Activated CD4-positive, alpha-beta T cell treated with anti-CD3 and anti-CD28 coated beads, Interleukin-2, amount 10 ng/mL, durations not matched to agents 24 days and 14 days (primary cell): ENCODE measurements at regions not wholly inside any gene's neighbourhood (a gene's known extent, or its start where the extent isn't known, plus 50 kb on each side); places are given as distances from the start of the nearest gene placed in this dataset.
"Not testable (repeated sequence)": the region's sequence is repeated elsewhere in the genome, so short reads cannot be mapped to it uniquely, and the experiment has no call there.

Experiments
- DNase-seq: peaks from one replicate; pipeline ENCODE4 v3.0.0; 2022
- H3K27ac Mint-ChIP-seq: one replicate; pipeline ENCODE4 v1.8.0; 2022; ENCODE audit warnings: mild to moderate bottlenecking, mixed read lengths
- H3K27me3 Mint-ChIP-seq: one replicate; pipeline ENCODE4 v1.8.0; 2022; ENCODE audit warnings: mixed read lengths
- H3K36me3 Mint-ChIP-seq: one replicate; pipeline ENCODE4 v1.8.0; 2022; ENCODE audit warnings: low read depth, mild to moderate bottlenecking, mixed read lengths
- H3K4me1 Mint-ChIP-seq: one replicate; pipeline ENCODE4 v1.8.0; 2021; ENCODE audit warnings: mixed read lengths
- H3K4me3 Mint-ChIP-seq: one replicate; pipeline ENCODE4 v1.8.0; 2022; ENCODE audit warnings: mild to moderate bottlenecking, moderate library complexity, mixed read lengths
- H3K9me3 Mint-ChIP-seq: one replicate; pipeline ENCODE4 v1.8.0; 2021; ENCODE audit warnings: mixed read lengths
- intact Hi-C: fragments of 100-400 bp; cut with micrococcal nuclease; formaldehyde crosslinking; loops from one replicate; pipeline ENCODE4 v1.15.1; 2023

DNA sequence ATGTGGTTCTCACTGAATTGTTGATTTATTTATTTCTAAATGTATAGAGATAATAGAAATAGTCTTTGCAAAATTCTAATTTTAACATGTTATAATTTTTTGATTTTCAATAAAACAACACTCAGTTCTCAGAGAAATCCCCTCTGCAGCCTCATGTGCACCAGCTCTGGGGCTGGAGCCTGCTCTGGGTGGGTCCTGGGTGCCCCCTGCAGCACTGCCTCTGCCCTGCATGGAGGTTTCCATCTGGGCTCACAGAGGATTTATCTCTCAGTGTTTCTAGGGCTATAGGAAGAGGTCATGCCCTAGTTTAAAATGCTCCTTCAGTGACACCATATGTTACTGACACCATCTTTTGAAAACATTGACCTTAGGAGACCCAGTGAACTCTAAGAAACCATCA, 576.0 kb downstream of the GOLGA6L6 start:
- H3K27ac Mint-ChIP-seq, H3K27me3 Mint-ChIP-seq, H3K4me1 Mint-ChIP-seq, DNase-seq, H3K36me3 Mint-ChIP-seq, intact Hi-C loops, H3K4me3 Mint-ChIP-seq: not testable (repeated sequence)
- H3K9me3 Mint-ChIP-seq: peaks cover 13% of the 10 kb centered on the region

DNA sequence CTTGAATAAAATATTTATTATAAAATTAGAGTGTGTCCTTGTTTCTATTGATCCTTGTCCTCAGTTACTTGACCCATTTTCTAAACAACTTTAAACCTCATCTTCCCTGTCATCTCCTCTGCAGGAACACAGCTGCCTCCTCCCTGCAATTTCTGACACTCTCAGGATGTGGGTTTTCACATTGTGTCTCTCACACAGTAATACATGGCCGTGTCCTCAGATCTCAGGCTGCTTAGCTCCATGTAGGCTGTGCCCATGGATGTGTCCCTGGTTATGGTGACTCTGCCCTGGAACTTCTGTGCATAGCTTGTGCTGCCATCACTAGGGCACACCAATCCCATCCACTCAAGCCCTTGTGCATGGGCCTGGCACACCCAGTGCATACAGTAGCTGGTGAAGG, 577.1 kb downstream of the GOLGA6L6 start:
- H3K36me3 Mint-ChIP-seq, intact Hi-C loops, H3K27me3 Mint-ChIP-seq, H3K4me3 Mint-ChIP-seq, H3K4me1 Mint-ChIP-seq, DNase-seq, H3K27ac Mint-ChIP-seq: not testable (repeated sequence)
- peaks cover 20% of the 10 kb centered on the region for H3K9me3 Mint-ChIP-seq

DNA sequence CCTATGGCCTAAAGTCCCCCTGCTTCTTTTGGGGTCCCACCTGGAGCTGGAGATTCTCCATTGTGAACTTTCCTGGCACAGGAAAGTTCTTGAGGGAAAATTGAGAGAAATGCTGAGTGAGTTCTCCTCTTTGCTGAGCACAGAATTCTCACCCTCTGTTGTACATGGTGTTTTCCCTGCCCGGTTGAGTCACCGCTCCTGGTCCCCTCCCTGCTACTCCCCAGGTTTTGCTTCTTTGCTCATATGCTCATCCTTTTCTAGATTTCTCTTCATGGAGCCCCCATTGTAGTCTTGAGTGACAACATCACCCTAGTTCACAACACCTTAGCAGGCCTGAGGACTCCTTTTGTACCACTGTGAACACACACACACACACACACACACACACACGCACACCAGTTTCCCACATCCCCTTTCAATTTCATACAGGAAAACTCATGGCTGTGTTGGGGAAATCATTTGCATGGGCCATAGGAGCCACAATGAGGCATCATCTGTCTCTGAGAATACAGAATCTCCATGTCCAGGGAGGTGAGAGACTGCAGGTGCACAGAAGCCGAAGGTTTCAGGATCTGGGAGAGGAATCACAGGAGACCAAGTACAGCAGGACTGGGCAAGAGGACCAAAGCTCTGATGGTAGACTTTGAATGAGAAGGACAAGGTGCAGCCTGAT, 585.3 kb downstream of the GOLGA6L6 start:
- no peaks in the 10 kb centered on the region for H3K4me1 Mint-ChIP-seq
- H3K4me3 Mint-ChIP-seq: no peak overlapping the region
- intact Hi-C loops: no loop called here
- H3K9me3 Mint-ChIP-seq: peaks cover 18% of the 10 kb centered on the region
- H3K36me3 Mint-ChIP-seq: no peaks in the 10 kb centered on the region
- H3K27ac Mint-ChIP-seq: no peak overlapping the region
- H3K27me3 Mint-ChIP-seq: no peaks in the 10 kb centered on the region
- DNase-seq: no peak

DNA sequence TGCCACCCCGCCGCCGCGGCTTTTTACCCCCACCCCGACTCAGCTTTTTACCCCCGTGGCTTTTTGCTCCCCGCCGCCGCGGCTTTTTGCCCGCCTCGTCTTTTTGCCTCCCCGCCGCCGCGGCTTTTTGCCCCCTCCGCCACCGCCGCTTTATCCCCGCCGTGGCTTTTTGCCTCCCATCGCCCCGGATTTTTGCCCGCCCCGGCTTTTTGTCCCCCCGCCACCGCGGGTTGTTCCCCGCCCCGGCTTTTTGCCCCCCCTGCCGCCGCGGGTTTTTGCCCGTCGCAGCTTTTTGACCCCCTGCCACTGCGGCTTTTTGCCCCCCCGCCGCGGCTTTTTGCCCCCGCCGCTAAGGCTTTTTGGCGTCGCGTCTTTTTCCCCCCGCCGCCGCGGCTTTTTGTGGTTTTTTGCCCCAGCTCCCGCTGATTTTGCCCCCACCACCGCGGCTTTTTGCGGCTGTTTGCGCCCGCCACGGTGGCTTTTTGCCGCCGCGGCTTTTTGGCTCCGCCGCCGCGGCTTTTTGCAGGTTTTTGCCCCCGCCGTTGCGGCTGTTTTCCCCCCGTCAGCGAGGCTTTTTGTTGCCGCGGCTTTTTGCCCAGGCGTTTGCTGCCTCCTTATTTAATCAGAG, 597.2 kb downstream of the GOLGA6L6 start:
- H3K4me3 Mint-ChIP-seq: no peak overlapping the region
- H3K27me3 Mint-ChIP-seq: no peaks in the 10 kb centered on the region
- no peaks in the 10 kb centered on the region for H3K36me3 Mint-ChIP-seq
- no peak overlapping the region for H3K27ac Mint-ChIP-seq
- no peaks in the 10 kb centered on the region for H3K4me1 Mint-ChIP-seq
- H3K9me3 Mint-ChIP-seq: peaks cover 18% of the 10 kb centered on the region
- no peak for DNase-seq
- intact Hi-C loops: no loop called here

DNA sequence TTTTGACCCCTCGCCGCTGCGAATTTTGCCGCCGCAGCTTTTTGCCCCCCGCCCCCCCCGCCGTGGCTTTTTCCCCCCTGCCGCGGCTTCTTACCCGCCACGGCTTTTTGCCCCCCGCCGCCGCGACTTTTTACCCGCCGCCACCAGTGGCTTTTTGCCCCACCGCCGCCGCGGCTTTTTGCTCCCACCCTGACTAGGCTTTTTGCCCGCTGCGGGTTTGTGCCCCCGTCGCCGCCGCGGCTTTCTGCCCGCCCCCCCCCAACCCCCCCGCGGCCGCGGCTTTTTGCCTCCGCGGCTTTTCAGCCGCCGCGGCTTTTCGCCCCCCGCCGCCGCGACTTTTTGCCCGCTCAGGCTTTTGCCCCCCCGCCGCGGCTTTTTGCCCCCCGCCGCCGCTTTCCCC, 598.1 kb downstream of the GOLGA6L6 start:
- no peaks in the 10 kb centered on the region for H3K4me1 Mint-ChIP-seq
- DNase-seq: no peak
- H3K27ac Mint-ChIP-seq: no peak overlapping the region
- intact Hi-C loops: no loop called here
- no peak overlapping the region for H3K4me3 Mint-ChIP-seq
- H3K36me3 Mint-ChIP-seq: no peaks in the 10 kb centered on the region
- H3K9me3 Mint-ChIP-seq: peaks cover 18% of the 10 kb centered on the region
- no peaks in the 10 kb centered on the region for H3K27me3 Mint-ChIP-seq

DNA sequence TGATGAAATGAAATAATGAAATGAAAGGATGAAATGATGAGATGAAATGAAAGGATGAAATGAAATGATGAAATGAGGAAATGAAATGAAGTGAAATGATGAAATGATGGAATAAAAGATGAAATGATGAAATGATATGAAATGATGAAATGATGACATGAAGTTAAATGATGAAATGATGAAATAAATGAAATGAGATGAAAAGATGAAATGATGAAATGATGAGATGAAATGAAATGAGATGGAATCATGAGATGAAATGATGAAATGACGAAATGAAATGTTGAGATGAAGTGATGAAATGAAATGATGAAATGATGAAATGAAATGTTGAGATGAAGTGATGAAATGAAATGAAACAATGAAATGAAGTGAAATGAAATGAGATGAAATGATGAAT, 638.3 kb downstream of the GOLGA6L6 start:
- DNase-seq, H3K4me3 Mint-ChIP-seq, H3K36me3 Mint-ChIP-seq, H3K4me1 Mint-ChIP-seq, H3K27ac Mint-ChIP-seq, H3K27me3 Mint-ChIP-seq, intact Hi-C loops: not testable (repeated sequence)
- peaks cover 17% of the 10 kb centered on the region for H3K9me3 Mint-ChIP-seq

DNA sequence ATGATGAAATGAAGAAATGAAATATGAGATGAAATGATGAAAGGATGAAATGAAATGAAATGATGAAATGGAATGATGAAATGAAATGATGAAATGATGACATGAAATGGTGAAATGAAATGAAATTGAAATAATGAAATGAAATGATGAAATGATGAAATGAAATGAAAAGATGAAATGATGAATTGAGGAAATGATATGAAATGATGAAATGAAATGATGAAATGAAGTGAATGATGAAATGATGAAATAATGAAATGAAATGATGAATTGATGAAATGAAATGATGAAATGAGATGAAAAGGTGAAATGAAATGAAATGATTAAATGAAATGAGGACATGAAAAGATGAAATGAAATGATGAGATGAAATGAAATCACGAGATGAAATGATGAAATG, 639.2 kb downstream of the GOLGA6L6 start:
- H3K36me3 Mint-ChIP-seq, H3K4me1 Mint-ChIP-seq, H3K27ac Mint-ChIP-seq, intact Hi-C loops, H3K27me3 Mint-ChIP-seq, H3K4me3 Mint-ChIP-seq, DNase-seq: not testable (repeated sequence)
- H3K9me3 Mint-ChIP-seq: peaks cover 19% of the 10 kb centered on the region

DNA sequence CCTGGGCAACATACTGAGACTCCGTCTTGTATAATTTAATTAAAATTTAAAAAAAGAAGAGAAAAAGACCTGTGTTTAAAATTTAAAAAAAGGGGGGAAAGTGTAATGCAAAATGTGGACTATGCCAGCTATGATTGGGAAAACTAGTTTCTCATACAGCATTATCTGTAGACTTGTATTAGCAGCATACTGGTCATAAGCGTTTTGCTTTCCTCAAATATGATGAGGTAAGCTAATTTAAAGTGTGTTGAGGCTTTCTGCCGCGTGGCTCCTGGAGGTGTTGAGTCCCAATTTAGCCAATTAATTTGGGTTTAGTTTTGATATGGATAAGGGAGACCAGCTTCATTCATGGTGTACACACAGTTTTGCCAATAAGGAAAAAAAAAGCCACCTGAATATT, 640.2 kb downstream of the GOLGA6L6 start:
- H3K36me3 Mint-ChIP-seq, DNase-seq, H3K4me3 Mint-ChIP-seq, H3K4me1 Mint-ChIP-seq, H3K27me3 Mint-ChIP-seq, intact Hi-C loops, H3K27ac Mint-ChIP-seq: not testable (repeated sequence)
- peaks cover 20% of the 10 kb centered on the region for H3K9me3 Mint-ChIP-seq

DNA sequence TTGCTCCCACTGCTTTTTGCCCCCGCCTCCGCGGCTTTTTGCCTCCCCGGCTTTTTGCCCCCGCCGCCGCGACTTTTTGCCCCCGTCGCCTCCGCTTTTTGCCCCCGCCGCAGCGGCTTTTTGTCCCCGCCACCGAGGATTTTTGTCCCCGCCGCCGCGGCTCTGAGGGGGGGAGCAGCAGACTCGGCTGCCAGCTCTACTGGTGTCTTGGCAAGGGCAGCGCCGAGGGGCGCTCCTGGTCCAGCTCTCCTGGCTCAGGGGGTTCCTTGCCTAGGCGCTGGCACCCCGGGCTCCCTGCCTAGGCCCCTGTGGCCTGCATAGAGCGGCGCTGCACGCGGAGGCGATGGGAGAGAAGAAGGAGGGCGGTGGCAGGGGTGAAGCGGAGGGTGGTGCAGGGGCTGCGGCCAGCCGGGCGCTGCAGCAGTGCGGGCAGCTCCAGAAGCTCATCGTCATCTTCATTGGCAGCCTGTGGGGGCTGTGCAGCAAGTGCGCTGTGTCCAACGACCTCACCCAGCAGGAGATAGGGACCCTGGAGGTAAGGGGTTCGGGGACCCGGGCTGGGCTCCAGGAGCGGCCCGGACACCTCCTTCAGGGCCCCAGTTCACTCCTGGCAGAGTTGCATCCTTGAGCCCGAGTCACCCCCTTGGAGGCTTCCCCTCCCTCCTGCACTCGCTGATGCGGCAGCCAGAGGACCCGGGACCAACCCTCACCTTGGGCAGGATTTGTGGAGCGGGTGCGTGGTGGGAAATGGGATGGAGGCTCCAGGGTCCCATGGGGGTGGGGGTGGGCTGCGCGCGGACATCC, 642.4 kb downstream of the GOLGA6L6 start:
- Mint-ChIP-seq H3K4me1 (no peaks in the 10 kb centered on the region), H3K36me3 (peaks cover 4% of the 10 kb centered on the region), H3K9me3 (peaks cover 24% of the 10 kb centered on the region), H3K27ac (no peak overlapping the region), H3K27me3 (no peaks in the 10 kb centered on the region), H3K4me3 (no peak overlapping the region)
- DNase-seq: no peak
- intact Hi-C loops: no loop called here

DNA sequence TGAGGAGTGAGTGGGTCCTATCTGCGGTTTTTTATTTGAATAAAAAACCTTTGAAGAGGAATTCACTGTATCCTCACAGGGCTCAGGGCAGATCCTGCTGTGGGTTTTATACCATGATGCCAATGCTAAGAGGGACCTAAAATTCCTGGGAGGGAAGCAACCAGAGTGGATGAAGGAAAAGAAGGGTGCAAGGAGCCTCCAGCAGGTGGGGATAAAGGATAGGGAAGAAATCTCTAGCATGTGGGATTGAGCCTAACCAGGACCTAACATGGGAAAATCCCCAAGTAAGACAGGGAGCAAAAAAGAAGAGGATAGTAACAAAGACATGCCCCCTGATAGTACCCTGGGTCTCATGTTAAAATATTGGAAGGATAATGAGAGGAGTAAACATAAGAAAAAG, 652.8 kb downstream of the GOLGA6L6 start:
- DNase-seq, H3K27ac Mint-ChIP-seq, H3K27me3 Mint-ChIP-seq, H3K4me1 Mint-ChIP-seq, H3K4me3 Mint-ChIP-seq, H3K36me3 Mint-ChIP-seq, intact Hi-C loops: not testable (repeated sequence)
- peaks cover 23% of the 10 kb centered on the region for H3K9me3 Mint-ChIP-seq

DNA sequence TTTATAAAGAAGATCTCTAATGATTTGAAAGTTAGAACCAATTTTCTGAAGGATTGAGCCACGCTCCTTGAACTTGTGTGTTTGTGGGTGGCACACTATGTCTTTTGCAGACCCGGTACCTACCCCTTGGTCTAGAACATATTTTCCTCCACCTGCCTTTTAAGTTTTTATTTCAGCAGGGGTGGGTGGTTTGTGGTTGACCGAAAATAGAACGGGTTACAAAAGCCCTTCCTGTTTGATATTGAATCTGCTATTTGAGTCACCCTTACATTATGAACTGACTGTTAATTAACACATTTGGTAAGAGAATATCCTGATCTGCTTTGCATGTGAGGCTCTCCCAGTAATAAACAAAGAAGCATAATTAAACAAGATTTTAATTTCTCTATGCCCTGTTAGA, 697.5 kb downstream of the GOLGA6L6 start:
- H3K4me3 Mint-ChIP-seq, intact Hi-C loops, H3K9me3 Mint-ChIP-seq, H3K4me1 Mint-ChIP-seq, H3K36me3 Mint-ChIP-seq, H3K27ac Mint-ChIP-seq, DNase-seq, H3K27me3 Mint-ChIP-seq: not testable (repeated sequence)
